ENCODE measurements at regions not wholly inside any gene's neighbourhood (a gene's known extent, or its start where the extent isn't known, plus 50 kb on each side); places are given as distances from the start of the nearest gene placed in this dataset.

GRCh38 chr3:159654183-159655134 is 334.2 kb upstream of the IL12A start:
- Histone ChIP-seq H3K27me3 (ENCODE audit: control insufficient read depth, insufficient read depth, low read length) (no peaks in the 10 kb centered on the region), H3K4me1 (ENCODE audit: control insufficient read depth, insufficient read depth, low read length) (no peaks in the 10 kb centered on the region), H3K36me3 (ENCODE audit: control insufficient read depth, insufficient read depth, low read length) (no peaks in the 10 kb centered on the region), H3K9me3 (ENCODE audit: control insufficient read depth, insufficient read depth, low read length) (no peaks in the 10 kb centered on the region), H3K4me3 (ENCODE audit: low read length) (no peak overlapping the region), H3K27ac (ENCODE audit: low read length) (no peak overlapping the region)
- no peaks in the 10 kb centered on the region for H3K27me3 Mint-ChIP-seq (ENCODE audit: low read depth in 2 of 2)
- no peak for TF ChIP-seq CTCF (IDR thresholded peaks at IDR 0.05)
- no peaks in the 10 kb centered on the region for H3K36me3 Mint-ChIP-seq
- peaks cover 5% of the 10 kb centered on the region in 2 donors for H3K9me3 Mint-ChIP-seq
- 48% methylated on average over 3 of the region's 4 CpGs for WGBS (ENCODE audit: insufficient coverage)
- ATAC-seq (no peak), DNase-seq (no peak)
- H3K4me3 Mint-ChIP-seq: no peak overlapping the region
- intact Hi-C loops (cut with micrococcal nuclease): no loop called here
- H3K4me1 Mint-ChIP-seq: no peaks in the 10 kb centered on the region
- no peak overlapping the region for H3K27ac Mint-ChIP-seq

GRCh38 chr3:159655202-159655601 is 333.4 kb upstream of the IL12A start:
- Histone ChIP-seq H3K27me3 (ENCODE audit: control insufficient read depth, insufficient read depth, low read length) (no peaks in the 10 kb centered on the region), H3K27ac (ENCODE audit: low read length) (no peak overlapping the region), H3K36me3 (ENCODE audit: control insufficient read depth, insufficient read depth, low read length) (no peaks in the 10 kb centered on the region), H3K4me3 (ENCODE audit: low read length) (no peak overlapping the region), H3K9me3 (ENCODE audit: control insufficient read depth, insufficient read depth, low read length) (no peaks in the 10 kb centered on the region), H3K4me1 (ENCODE audit: control insufficient read depth, insufficient read depth, low read length) (no peaks in the 10 kb centered on the region)
- Mint-ChIP-seq H3K27ac (no peak overlapping the region), H3K9me3 (peaks cover 5% of the 10 kb centered on the region in 2 donors), H3K36me3 (no peaks in the 10 kb centered on the region), H3K4me1 (no peaks in the 10 kb centered on the region), H3K27me3 (ENCODE audit: low read depth in 2 of 2) (no peaks in the 10 kb centered on the region), H3K4me3 (no peak overlapping the region)
- DNase-seq: no peak
- intact Hi-C loops (cut with micrococcal nuclease): no loop called here
- 88% methylated on average over 2 of the region's 2 CpGs for WGBS (ENCODE audit: insufficient coverage)
- no peak for TF ChIP-seq CTCF (IDR thresholded peaks at IDR 0.05)
- ATAC-seq: no peak

GRCh38 chr3:159657176-159657575 is 331.5 kb upstream of the IL12A start:
- H3K9me3 Mint-ChIP-seq: peaks cover 5% of the 10 kb centered on the region in 2 donors
- Histone ChIP-seq H3K4me3 (ENCODE audit: low read length) (no peak overlapping the region), H3K27me3 (ENCODE audit: control insufficient read depth, insufficient read depth, low read length) (no peaks in the 10 kb centered on the region), H3K9me3 (ENCODE audit: control insufficient read depth, insufficient read depth, low read length) (no peaks in the 10 kb centered on the region), H3K27ac (ENCODE audit: low read length) (no peak overlapping the region), H3K36me3 (ENCODE audit: control insufficient read depth, insufficient read depth, low read length) (no peaks in the 10 kb centered on the region), H3K4me1 (ENCODE audit: control insufficient read depth, insufficient read depth, low read length) (no peaks in the 10 kb centered on the region)
- H3K27me3 Mint-ChIP-seq (ENCODE audit: low read depth in 2 of 2): no peaks in the 10 kb centered on the region
- no peaks in the 10 kb centered on the region for H3K36me3 Mint-ChIP-seq
- no peak overlapping the region for H3K27ac Mint-ChIP-seq
- H3K4me3 Mint-ChIP-seq: no peak overlapping the region
- DNase-seq (no peak), ATAC-seq (no peak)
- WGBS (ENCODE audit: insufficient coverage): 40% methylated on average over 1 of the region's 3 CpGs
- intact Hi-C loops (cut with micrococcal nuclease): no loop called here
- H3K4me1 Mint-ChIP-seq: no peaks in the 10 kb centered on the region
- no peak for TF ChIP-seq CTCF (IDR thresholded peaks at IDR 0.05)

All from natural killer cell (primary cell).